Hepatocyte (in vitro differentiated cells): ENCODE measurements at regions not wholly inside any gene's neighbourhood (a gene's known extent, or its start where the extent isn't known, plus 50 kb on each side); places are given as distances from the start of the nearest gene placed in this dataset.
A peak's percentile ranks its signal among the peaks of the same experiment; 100 is the strongest.

Source experiments
- DNase-seq: peaks from one replicate; pipeline ENCODE4 v3.0.0-alpha.2; 2016; ENCODE audit warnings: low spot score
- H2AFZ ChIP-seq: fragments of 200-600 bp; sonication (generic); 2 replicates; pipeline ENCODE4 v1.6.0; 2016; ENCODE audit warnings: antibody characterized with exemption, mild to moderate bottlenecking
- H3K27ac ChIP-seq: fragments of 200-600 bp; sonication (generic); 2 replicates; pipeline ENCODE4 v1.5.1; 2016; ENCODE audit warnings: mild to moderate bottlenecking
- H3K27me3 ChIP-seq: fragments of 200-600 bp; sonication (generic); 2 replicates; pipeline ENCODE4 v1.6.1; 2016
- H3K36me3 ChIP-seq: fragments of 200-600 bp; sonication (generic); replicated peaks from 2 replicates; pipeline ENCODE4 v1.5.1; 2016; ENCODE audit warnings: low read depth; ENCODE audit not compliant: insufficient read depth
- H3K4me1 ChIP-seq: fragments of 200-600 bp; sonication (generic); 2 replicates; pipeline ENCODE4 v1.5.1; 2016; ENCODE audit warnings: mild to moderate bottlenecking, moderate library complexity; ENCODE audit not compliant: insufficient read depth
- H3K4me2 ChIP-seq: fragments of 200-600 bp; sonication (generic); 2 replicates; pipeline ENCODE4 v1.6.0; 2016
- H3K4me3 ChIP-seq: fragments of 200-600 bp; sonication (generic); 2 replicates; pipeline ENCODE4 v1.5.1; 2016; ENCODE audit warnings: mild to moderate bottlenecking
- H3K79me2 ChIP-seq: fragments of 200-600 bp; sonication (generic); 2 replicates; pipeline ENCODE4 v1.6.0; 2017; ENCODE audit warnings: mild to moderate bottlenecking
- H3K9me2 ChIP-seq: fragments of 200-600 bp; sonication (generic); replicated peaks from 2 replicates; pipeline ENCODE4 v1.6.0; 2017; ENCODE audit warnings: mild to moderate bottlenecking; ENCODE audit not compliant: insufficient read depth
- H3K9me3 ChIP-seq: fragments of 200-600 bp; sonication (generic); 2 replicates; pipeline ENCODE4 v1.5.1; 2016; ENCODE audit warnings: low read depth, mild to moderate bottlenecking
- H4K20me1 ChIP-seq: fragments of 200-600 bp; sonication (generic); 2 replicates; pipeline ENCODE4 v1.6.0; 2016; ENCODE audit warnings: mild to moderate bottlenecking; ENCODE audit not compliant: insufficient read depth, poor library complexity, severe bottlenecking
- CTCF ChIP-seq: fragments of 200-600 bp; sonication (generic); IDR thresholded peaks from 2 replicates; pipeline ENCODE4 v1.5.1; 2016; ENCODE audit warnings: antibody characterized with exemption, mild to moderate bottlenecking; ENCODE audit not compliant: poor library complexity
- EZH2 ChIP-seq: fragments of 200-600 bp; sonication (generic); IDR thresholded peaks from 2 replicates; pipeline ENCODE4 v1.6.1; 2016; ENCODE audit warnings: antibody characterized with exemption, mild to moderate bottlenecking, borderline replicate concordance
- EZH2phosphoT487 ChIP-seq: fragments of 200-600 bp; sonication (generic); IDR thresholded peaks from one replicate; pipeline ENCODE4 v1.6.1; 2018; ENCODE audit warnings: antibody characterized with exemption, mild to moderate bottlenecking, low read depth, moderate library complexity; ENCODE audit not compliant: unreplicated experiment, severe bottlenecking
- WGBS: methylation state at CpG from one replicate; pipeline ENCODE4 v1.1.6; 2016; ENCODE audit warnings: low lambda C conversion rate; ENCODE audit errors: missing lambda C conversion rate; 5-methylcytosine and 5-hydroxymethylcytosine counted together

- no peaks in the 10 kb centered on the region for H3K27me3 ChIP-seq
- H3K9me2 ChIP-seq, result no peaks in the 10 kb centered on the region
- H3K4me3 ChIP-seq, result no peak overlapping the region
- H3K79me2 ChIP-seq, result no peaks in the 10 kb centered on the region
- TF ChIP-seq EZH2 (no peak), CTCF (no peak), EZH2phosphoT487 (no peak)
- H4K20me1 ChIP-seq, result no peaks in the 10 kb centered on the region
- no peak overlapping the region for H2AFZ ChIP-seq
- no peaks in the 10 kb centered on the region for H3K9me3 ChIP-seq
- no peaks in the 10 kb centered on the region for H3K4me1 ChIP-seq
- no peak overlapping the region for H3K27ac ChIP-seq
- no peaks in the 10 kb centered on the region for H3K36me3 ChIP-seq
- no peak overlapping the region for H3K4me2 ChIP-seq
- DNase-seq, result no peak
Measured at GRCh38 chr9:13917534-13917933, 396.4 kb downstream of the NFIB start.

GRCh38 chr9:13915591-13916301, 398.2 kb downstream of the NFIB start:
- Histone ChIP-seq H3K9me3 (no peaks in the 10 kb centered on the region), H3K9me2 (no peaks in the 10 kb centered on the region), H3K36me3 (no peaks in the 10 kb centered on the region), H3K4me1 (no peaks in the 10 kb centered on the region), H3K4me3 (no peak overlapping the region), H4K20me1 (no peaks in the 10 kb centered on the region), H3K27ac (no peak overlapping the region), H3K4me2 (no peak overlapping the region), H3K27me3 (no peaks in the 10 kb centered on the region), H2AFZ (no peak overlapping the region), H3K79me2 (no peaks in the 10 kb centered on the region)
- TF ChIP-seq EZH2, result no peak
- TF ChIP-seq EZH2phosphoT487, result no peak
- TF ChIP-seq CTCF, result no peak
- DNase-seq, result peak; percentile 6
- 67% methylated on average over 4 of the region's 4 CpGs for WGBS

GRCh38 chr9:13915131-13915530, 398.8 kb downstream of the NFIB start:
- no peaks in the 10 kb centered on the region for H3K9me2 ChIP-seq
- no peaks in the 10 kb centered on the region for H3K27me3 ChIP-seq
- TF ChIP-seq EZH2 (no peak), EZH2phosphoT487 (no peak), CTCF (no peak)
- H3K9me3 ChIP-seq, result no peaks in the 10 kb centered on the region
- no peaks in the 10 kb centered on the region for H3K79me2 ChIP-seq
- H4K20me1 ChIP-seq, result no peaks in the 10 kb centered on the region
- no peak overlapping the region for H3K4me3 ChIP-seq
- 59% methylated on average over 1 of the region's 1 CpG for WGBS
- H3K36me3 ChIP-seq, result no peaks in the 10 kb centered on the region
- H3K4me1 ChIP-seq, result no peaks in the 10 kb centered on the region
- no peak overlapping the region for H2AFZ ChIP-seq
- H3K4me2 ChIP-seq, result no peak overlapping the region
- DNase-seq, result no peak
- no peak overlapping the region for H3K27ac ChIP-seq
